Psoas muscle (tissue), 7 donors: ENCODE measurements at regions not wholly inside any gene's neighbourhood (a gene's known extent, or its start where the extent isn't known, plus 50 kb on each side); places are given as distances from the start of the nearest gene placed in this dataset.

Experiments
- ATAC-seq, 4 donors: fragments of 200-7000 bp; cut with Tn5 transposase; one replicate each; pipeline ENCODE4 v1.9.1; 2020; ENCODE audit warnings: moderate library complexity in 3 of 4, mild to moderate bottlenecking in 2 of 4
- DNase-seq, 2 donors: peaks; one replicate each; pipeline ENCODE4 v3.0.0-alpha.2; 2020
- H3K27ac ChIP-seq: fragments of 200-600 bp; one replicate; pipeline ENCODE4 v1.8.0; 2022
- H3K27me3 ChIP-seq, 3 donors: fragments of 200-600 bp in 1 of 3; one replicate each; pipeline versions ENCODE4 v1.6.1 to v1.8.0; 2013 to 2022; ENCODE audit warnings: low read length in 2 of 3, mild to moderate bottlenecking in 2 of 3, moderate library complexity in 1 of 3; ENCODE audit not compliant: insufficient read depth in 3 of 3
- H3K36me3 ChIP-seq, 2 donors: fragments of 200-600 bp in 1 of 2; one replicate each; pipeline versions ENCODE4 v1.6.1 to v1.8.0; 2013 to 2022; ENCODE audit warnings: low read depth in 1 of 2, mild to moderate bottlenecking in 1 of 2, moderate library complexity in 1 of 2; ENCODE audit not compliant: insufficient read depth in 1 of 2
- H3K4me1 ChIP-seq: fragments of 200-600 bp; one replicate; pipeline ENCODE4 v1.8.0; 2022
- H3K4me3 ChIP-seq: fragments of 200-600 bp; one replicate; pipeline ENCODE4 v1.8.0; 2022; ENCODE audit warnings: mild to moderate bottlenecking
- H3K9me3 ChIP-seq: fragments of 200-600 bp; one replicate; pipeline ENCODE4 v1.8.0; 2022
- CTCF ChIP-seq: fragments of 200-600 bp; IDR thresholded peaks from one replicate; pipeline ENCODE4 v1.8.0; 2022; ENCODE audit warnings: antibody characterized with exemption
- WGBS, 3 donors: extraction: QIAGEN DNeasy Blood & Tissue Kit; methylation state at CpG; one replicate each; pipeline versions ENCODE4 v1.1.6 to v1.1.7; 2013; 5-methylcytosine and 5-hydroxymethylcytosine counted together
- intact Hi-C, 2 donors: fragments of 100-400 bp; cut with DNase I; formaldehyde crosslinking; loops; one replicate each; pipeline versions ENCODE4 v1.11.0 to v1.14.2; 2022
- donor health status: healthy with polysubstance abuse.
- donor health status: DM: no; HTN: no; CAD: no; lungs with moderate emphysema.
- donor health status: Bipolar disorder and iron deficiency.
- donor health status: healthy.
- donor health status: DM: yes; HTN: yes; CAD: no.
- donor health status: DM: no; HTN: no; CAD: no.
- donor health status: DM: yes; HTN: yes; CAD: no.

DNA sequence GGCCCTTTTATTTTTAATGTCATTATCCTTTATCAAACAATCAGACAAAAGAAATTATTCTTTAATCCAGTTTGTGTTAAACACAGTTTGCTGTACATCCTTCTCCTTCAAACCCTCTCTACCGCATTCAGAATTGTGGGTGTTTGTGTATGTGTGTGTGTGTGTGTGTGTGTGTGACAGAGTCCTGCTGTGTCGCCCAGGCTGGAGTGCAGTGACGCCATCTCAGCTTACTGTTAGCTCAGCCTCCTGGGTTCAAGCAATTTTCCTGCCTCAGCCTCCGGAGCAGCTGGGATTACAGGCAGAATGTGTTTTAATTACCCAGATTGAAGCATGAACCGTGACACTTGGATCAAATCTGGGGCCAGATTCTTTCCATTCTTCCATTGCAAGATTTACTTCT lies 723.7 kb downstream of the DCDC2C start:
- Histone ChIP-seq H3K27me3 (peaks cover 0 to 2% (median 0%) of the 10 kb centered on the region in 3 donors), H3K4me1 (no peaks in the 10 kb centered on the region), H3K4me3 (no peak overlapping the region), H3K36me3 (no peaks in the 10 kb centered on the region), H3K9me3 (no peaks in the 10 kb centered on the region), H3K27ac (no peak overlapping the region)
- intact Hi-C loops, result no loop called here
- ATAC-seq (no peak), DNase-seq (no peak)
- WGBS, 3 donors, result 18 to 31% (median 26%) methylated on average over 5 of the region's 5 CpGs
- TF ChIP-seq CTCF, result no peak

DNA sequence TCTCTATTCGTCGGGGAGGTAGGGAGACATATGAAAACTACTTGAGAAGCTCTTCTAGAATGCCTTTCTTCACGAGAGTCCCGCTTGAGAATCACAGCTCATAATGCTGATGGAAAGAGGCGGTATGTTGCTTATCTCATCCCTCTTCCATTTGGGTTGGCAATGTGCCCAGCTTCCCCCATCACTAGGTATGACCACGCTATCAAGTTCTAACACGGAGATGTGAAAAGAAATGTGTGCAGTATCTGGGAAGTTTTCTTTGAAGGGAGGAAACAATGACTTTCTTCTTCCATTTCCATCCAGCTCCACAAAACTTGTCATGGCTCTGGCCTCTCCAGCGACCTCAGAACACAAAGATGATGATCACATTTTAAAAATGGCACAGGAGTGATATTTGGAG lies 742.4 kb downstream of the DCDC2C start:
- Histone ChIP-seq H3K4me1 (no peaks in the 10 kb centered on the region), H3K9me3 (no peaks in the 10 kb centered on the region), H3K27ac (no peak overlapping the region), H3K36me3 (no peaks in the 10 kb centered on the region), H3K4me3 (no peak overlapping the region), H3K27me3 (no peaks in the 10 kb centered on the region)
- TF ChIP-seq CTCF, result no peak
- intact Hi-C loops, result no loop called here
- no peak for ATAC-seq
- 77 to 81% (median 78%) methylated on average over 8 of the region's 8 CpGs for WGBS, 3 donors
- DNase-seq, result no peak

DNA sequence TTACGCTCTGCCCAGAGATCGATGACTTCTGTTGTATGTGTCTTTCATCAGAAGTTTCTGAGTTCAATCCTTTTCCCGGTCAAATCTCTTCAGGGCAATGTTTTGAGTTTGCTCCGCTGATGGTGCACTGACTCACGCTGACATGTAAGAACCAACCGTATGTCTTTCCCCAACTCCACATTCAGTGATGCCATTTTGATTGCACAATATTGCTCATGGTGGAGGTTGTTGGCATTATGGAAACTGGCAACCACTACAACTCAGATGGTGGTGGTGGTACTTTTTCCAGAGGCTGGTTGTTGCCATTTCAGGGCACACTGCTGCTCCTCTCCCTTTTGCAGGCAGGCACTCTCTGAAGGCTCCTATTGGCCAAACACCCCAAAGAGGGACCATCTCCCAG lies 751.5 kb downstream of the DCDC2C start:
- H3K4me3 ChIP-seq, result no peak overlapping the region
- ATAC-seq, result no peak
- no peaks in the 10 kb centered on the region for H3K27me3 ChIP-seq
- TF ChIP-seq CTCF, result no peak
- intact Hi-C loops, result no loop called here
- no peaks in the 10 kb centered on the region for H3K9me3 ChIP-seq
- no peak overlapping the region for H3K27ac ChIP-seq
- 93 to 96% (median 95%) methylated on average over 6 of the region's 6 CpGs for WGBS, 3 donors
- no peaks in the 10 kb centered on the region for H3K4me1 ChIP-seq
- no peak for DNase-seq
- H3K36me3 ChIP-seq, result no peaks in the 10 kb centered on the region

DNA sequence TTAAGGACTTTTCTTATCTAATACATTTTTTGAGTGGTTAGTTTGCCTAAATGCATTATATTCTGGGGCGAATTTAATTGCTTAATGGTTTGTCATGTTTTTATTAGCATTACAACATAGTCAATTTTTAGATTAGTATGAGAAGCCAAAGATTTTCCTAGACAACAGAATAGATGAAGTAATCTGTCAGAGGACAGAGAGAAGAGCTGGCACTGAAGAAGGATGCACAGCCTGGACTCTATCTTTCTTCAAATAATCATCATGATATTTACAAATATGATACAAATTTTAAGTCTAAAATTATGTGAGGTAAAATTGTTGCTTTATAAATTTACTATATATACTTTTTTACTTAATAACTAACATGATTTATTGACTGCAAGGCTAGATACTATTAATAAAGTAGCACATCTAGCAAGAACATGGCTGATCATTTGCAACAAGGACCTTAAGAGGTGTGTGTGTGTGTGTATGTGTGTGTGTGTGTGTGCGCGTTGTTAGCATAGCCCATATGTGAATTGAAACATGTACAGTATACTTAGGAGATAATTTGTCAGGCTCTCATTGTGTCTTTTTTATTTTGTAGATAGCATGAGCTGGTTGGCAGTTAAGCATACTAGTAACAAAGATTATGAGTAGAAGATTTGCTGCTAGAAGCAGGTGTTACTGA lies 752.2 kb downstream of the DCDC2C start:
- Histone ChIP-seq H3K36me3 (no peaks in the 10 kb centered on the region), H3K9me3 (no peaks in the 10 kb centered on the region), H3K27me3 (no peaks in the 10 kb centered on the region), H3K27ac (no peak overlapping the region), H3K4me3 (no peak overlapping the region), H3K4me1 (no peaks in the 10 kb centered on the region)
- WGBS, 3 donors, result 84 to 90% (median 89%) methylated on average over 3 of the region's 3 CpGs
- TF ChIP-seq CTCF, result no peak
- no peak for ATAC-seq
- no peak for DNase-seq
- intact Hi-C loops, result no loop called here

GRCh38 chr2:4464634-4465266 lies 761.4 kb downstream of the DCDC2C start:
- no peak for ATAC-seq
- H3K36me3 ChIP-seq, result no peaks in the 10 kb centered on the region
- no peak for TF ChIP-seq CTCF
- no peak for DNase-seq
- 78 to 83% (median 82%) methylated on average over 12 of the region's 12 CpGs for WGBS, 3 donors
- no peaks in the 10 kb centered on the region for H3K9me3 ChIP-seq
- H3K27me3 ChIP-seq, result no peaks in the 10 kb centered on the region
- no peaks in the 10 kb centered on the region for H3K4me1 ChIP-seq
- intact Hi-C loops, result no loop called here
- no peak overlapping the region for H3K4me3 ChIP-seq
- H3K27ac ChIP-seq, result no peak overlapping the region
